ENCODE measurements at regions not wholly inside any gene's neighbourhood (a gene's known extent, or its start where the extent isn't known, plus 50 kb on each side); places are given as distances from the start of the nearest gene placed in this dataset.

GRCh38 chr4:111648056-111648455 lies 497.2 kb upstream of the FAM241A start:
- RAD21 ChIA-PET (ENCODE audit: unreplicated experiment): no interaction called here
- H3K79me2 ChIP-seq (ENCODE audit: control insufficient read depth, insufficient read depth, low read length): no peaks in the 10 kb centered on the region
- CTCF ChIA-PET: no interaction called here
- H3K27ac ChIP-seq (ENCODE audit: control insufficient read depth, insufficient read depth): no peak overlapping the region
- no peak overlapping the region for H3K4me2 ChIP-seq (ENCODE audit: control insufficient read depth, insufficient read depth)
- no TSS peak for BruUV-seq (replicated peaks)
- no peaks in the 10 kb centered on the region for H3K9me3 ChIP-seq (replicated peaks; ENCODE audit: control insufficient read depth, insufficient read depth, low read length)
- SMC1A ChIA-PET (ENCODE audit: uncharacterized antibody, unreplicated experiment): no interaction called here
- POLR2A ChIA-PET: no interaction called here
- ATAC-seq (no peak), DNase-seq (ENCODE audit: low read depth, low spot score) (no peak), FAIRE-seq (no peak)
- no peaks in the 10 kb centered on the region for H3K36me3 ChIP-seq (ENCODE audit: control insufficient read depth in 2 of 2, insufficient read depth in 2 of 2, low read length in 1 of 2)
- in situ Hi-C loops (cut with MboI): loop anchor here (25.0 kb wide), 1 partner anchor 1011 kb away; no protein-coding TSS in a partner anchor
- H3K27me3 ChIP-seq (replicated peaks in 1 of 2; ENCODE audit: control insufficient read depth in 2 of 2, insufficient read depth in 2 of 2, low read length in 1 of 2): no peaks in the 10 kb centered on the region
- no peaks in the 10 kb centered on the region for H3K4me1 ChIP-seq (ENCODE audit: control insufficient read depth, insufficient read depth, low read length)
- 23% methylated on average over 5 of the region's 5 CpGs for WGBS (ENCODE audit: insufficient coverage, insufficient replicate concordance, low lambda C conversion rate, missing lambda C conversion rate)
- intact Hi-C loops (cut with micrococcal nuclease; ENCODE audit: unreplicated experiment): no loop called here
- no peak overlapping the region for H3K9ac ChIP-seq (ENCODE audit: control insufficient read depth, insufficient read depth, low read length)
- no peak overlapping the region for H2AFZ ChIP-seq (ENCODE audit: control insufficient read depth, low read depth, low read length)
- no peaks in the 10 kb centered on the region for H4K20me1 ChIP-seq (ENCODE audit: control insufficient read depth, insufficient read depth)
- TF ChIP-seq SIX5 (IDR thresholded peaks at IDR 0.05; ENCODE audit: low read depth, low read length, severe bottlenecking) (no peak), NR2F1 (conservative IDR thresholded peaks at IDR 0.05) (no peak), ZNF592 (IDR thresholded peaks at IDR 0.05) (no peak), ETV6 (conservative IDR thresholded peaks at IDR 0.05 in 1 of 2, IDR thresholded peaks at IDR 0.05 in 1 of 2; ENCODE audit: borderline replicate concordance in 1 of 2, low read depth in 1 of 2) (no peak)
- no peak overlapping the region for H3K4me3 ChIP-seq
